HG02840 (cell line): ENCODE measurements at regions not wholly inside any gene's neighbourhood (a gene's known extent, or its start where the extent isn't known, plus 50 kb on each side); places are given as distances from the start of the nearest gene placed in this dataset.

Experiments
- ATAC-seq: cut with Tn5 transposase; IDR thresholded peaks from one replicate; pipeline ENCODE4 v1.9.1; 2021; ENCODE audit warnings: mild to moderate bottlenecking, moderate library complexity, moderate number of reproducible peaks; ENCODE audit not compliant: unreplicated experiment, low FRiP score

GRCh38 chr10:36198322-36198721 lies 556.2 kb upstream of the FZD8 start:
- ATAC-seq: no peak

- no peak for ATAC-seq
Measured at GRCh38 chr10:36195364-36195763, 553.3 kb upstream of the FZD8 start.

GRCh38 chr10:36194276-36194675 lies 552.2 kb upstream of the FZD8 start:
- ATAC-seq: no peak

GRCh38 chr10:36191009-36191408 lies 548.9 kb upstream of the FZD8 start:
- ATAC-seq: no peak

GRCh38 chr10:36188461-36188860 lies 546.4 kb upstream of the FZD8 start:
- ATAC-seq: no peak

- no peak for ATAC-seq
Measured at GRCh38 chr10:36188080-36188453, 546.0 kb upstream of the FZD8 start.

DNA sequence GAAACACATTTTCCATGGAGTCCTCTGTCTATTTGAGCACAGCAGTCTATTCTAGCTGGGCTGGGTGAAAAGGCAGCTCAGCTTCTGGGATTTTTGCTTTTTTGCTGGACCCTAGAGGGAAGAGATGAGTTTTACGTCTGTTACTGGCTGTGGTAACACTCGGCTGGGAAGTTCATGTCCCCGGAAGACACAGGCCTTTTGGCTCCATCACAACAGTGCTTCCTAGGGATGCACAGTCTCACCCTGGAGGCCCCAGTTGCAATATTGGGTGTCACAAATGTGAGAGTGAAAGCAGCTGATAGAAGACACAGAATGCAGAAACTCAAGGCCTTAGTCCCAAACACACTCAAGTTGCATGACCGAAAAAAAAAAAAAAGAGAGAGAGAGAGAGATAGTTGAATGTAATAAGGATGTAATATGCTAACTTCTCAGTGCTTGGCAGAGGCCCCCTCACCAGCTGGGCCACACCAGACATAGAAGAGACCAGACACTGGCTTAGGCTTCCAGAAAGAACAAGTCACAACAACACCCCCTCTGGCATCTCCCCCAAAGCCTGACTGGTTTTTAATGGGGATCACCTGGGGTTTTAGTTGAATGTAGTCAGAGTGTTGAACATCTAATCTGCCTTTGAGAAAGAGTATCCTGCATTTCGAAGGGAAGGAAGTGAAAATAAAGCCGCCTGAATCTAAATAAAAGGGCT lies 545.4 kb upstream of the FZD8 start:
- no peak for ATAC-seq

GRCh38 chr10:36185097-36185496 lies 543.0 kb upstream of the FZD8 start:
- ATAC-seq: no peak

DNA sequence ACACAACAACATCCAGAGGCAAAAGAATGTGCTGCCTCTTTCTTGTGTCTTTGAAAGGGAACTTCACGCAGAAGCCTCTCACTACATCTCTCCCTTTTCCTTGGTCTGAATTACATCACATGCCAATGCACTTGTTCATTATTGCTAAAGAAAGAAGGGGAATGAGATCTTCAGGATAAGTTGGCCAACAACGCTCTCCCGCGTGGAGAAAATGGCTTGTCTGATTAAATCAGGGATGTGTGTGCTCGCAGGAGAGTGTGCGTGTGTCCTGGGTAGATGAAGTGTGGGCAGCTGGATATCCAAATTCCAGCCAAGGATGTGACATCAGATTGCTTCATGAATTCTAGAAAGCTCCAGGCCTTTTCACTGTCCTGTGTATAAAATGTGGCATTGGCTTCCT lies 541.6 kb upstream of the FZD8 start:
- no peak for ATAC-seq

DNA sequence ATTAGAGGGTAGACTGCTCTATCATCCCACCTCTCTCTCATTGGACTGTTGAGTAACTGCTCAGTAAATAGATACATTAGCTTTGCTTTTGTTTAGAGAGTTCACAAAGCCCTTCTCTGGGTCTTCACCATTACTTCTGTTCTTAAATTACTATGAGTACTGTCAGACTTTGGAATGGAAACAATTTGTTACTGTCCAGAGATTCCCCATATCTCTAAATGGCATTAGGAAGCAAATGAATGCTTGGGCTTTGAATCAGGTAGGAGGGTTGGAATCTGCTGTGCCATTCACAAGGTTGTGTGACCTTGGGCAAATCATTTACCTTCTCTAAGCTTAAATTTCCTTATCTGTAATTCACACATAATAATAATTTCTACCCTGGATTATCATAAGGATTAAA lies 541.0 kb upstream of the FZD8 start:
- ATAC-seq: no peak

- ATAC-seq: no peak
Measured at GRCh38 chr10:36182606-36183005, 540.5 kb upstream of the FZD8 start.

GRCh38 chr10:36182179-36182566 lies 540.1 kb upstream of the FZD8 start:
- no peak for ATAC-seq

DNA sequence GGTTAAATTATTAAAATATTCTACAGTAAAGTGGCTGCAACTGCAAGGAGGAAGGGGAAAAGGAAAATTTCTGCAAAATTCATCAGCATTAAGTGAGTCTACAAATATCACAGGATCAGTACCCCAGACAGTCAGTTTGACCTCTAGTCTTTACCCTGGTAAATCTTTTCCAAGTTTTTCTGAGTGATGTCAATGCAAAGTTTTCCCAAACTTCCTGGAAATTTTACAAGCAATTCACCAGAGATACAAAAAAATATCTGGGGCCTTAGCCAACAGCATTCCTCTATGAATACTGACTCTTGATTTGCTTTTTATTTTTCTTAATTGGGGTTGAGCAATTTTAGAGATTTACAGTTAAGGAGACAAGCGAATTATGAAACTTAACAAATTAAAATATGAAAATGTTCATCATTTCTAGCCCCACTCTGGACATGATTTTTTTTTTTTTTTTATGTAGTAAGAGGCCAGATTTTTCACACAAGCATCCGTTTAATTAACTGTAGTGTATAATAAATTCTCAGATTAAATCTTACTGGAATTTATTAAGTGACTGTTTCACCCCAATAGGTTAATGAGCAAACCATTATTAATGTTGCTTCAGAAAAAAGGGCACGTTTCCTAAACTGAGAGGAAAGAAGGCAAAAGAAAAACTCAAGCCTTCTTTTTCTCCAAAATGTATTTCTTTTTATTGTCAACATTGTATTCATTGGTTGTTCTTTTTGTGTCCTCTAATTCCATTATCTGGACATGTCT lies 539.5 kb upstream of the FZD8 start:
- ATAC-seq: no peak

DNA sequence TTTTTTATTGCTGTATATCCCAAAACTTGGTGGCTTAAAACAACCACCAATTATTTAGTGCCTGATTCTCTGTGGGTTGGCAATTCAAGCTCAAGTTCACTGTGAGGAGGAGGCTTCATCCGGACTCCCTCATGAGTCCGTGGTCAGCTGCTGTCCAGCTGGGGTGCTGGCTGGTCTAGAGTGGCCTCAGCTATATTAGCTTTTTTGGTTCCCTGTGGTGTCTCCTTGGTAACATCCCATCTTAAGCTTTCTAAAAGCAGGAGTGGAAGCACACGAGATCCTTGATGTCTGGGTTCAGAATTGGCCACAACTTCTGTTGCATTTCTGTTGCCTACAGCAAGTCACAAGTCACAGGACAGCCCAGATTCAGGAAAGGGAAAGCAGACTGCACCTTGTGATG lies 536.5 kb upstream of the FZD8 start:
- ATAC-seq: no peak

GRCh38 chr10:36177071-36177470 lies 535.0 kb upstream of the FZD8 start:
- no peak for ATAC-seq

- no peak for ATAC-seq
Measured at GRCh38 chr10:36175954-36176353, 533.9 kb upstream of the FZD8 start.

- no peak for ATAC-seq
Measured at GRCh38 chr10:36173364-36173763, 531.3 kb upstream of the FZD8 start.

- no peak for ATAC-seq
Measured at GRCh38 chr10:36171953-36172940, 530.2 kb upstream of the FZD8 start.

- no peak for ATAC-seq
Measured at GRCh38 chr10:36171556-36171952, 529.5 kb upstream of the FZD8 start.

DNA sequence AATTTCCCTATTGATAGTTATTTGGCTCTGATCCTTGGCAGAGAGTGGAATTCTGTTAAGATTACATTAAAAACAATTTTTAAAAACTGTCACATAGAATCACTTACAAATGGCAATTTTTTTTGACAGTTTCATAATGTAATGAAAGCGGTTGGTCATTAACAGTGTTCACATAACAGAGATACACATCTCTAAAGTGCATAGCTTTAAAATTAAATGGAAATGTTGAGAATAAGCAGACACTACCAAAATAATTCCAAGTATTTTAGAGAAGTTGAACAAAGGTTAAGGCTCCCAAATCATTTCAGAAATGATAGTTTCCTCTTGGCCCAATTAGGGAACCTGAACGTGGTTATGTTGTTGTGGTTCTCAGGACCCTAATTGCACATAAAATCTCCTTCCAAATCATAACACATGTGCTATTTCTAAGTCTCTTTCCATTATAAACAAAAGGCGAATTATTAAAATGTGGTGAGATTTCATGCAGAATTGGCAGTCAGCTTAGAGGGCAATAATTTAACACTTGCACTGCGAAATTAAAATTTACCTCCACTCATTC lies 528.9 kb upstream of the FZD8 start:
- ATAC-seq: no peak
